ENCODE measurements at regions not wholly inside any gene's neighbourhood (a gene's known extent, or its start where the extent isn't known, plus 50 kb on each side); places are given as distances from the start of the nearest gene placed in this dataset.

DNA sequence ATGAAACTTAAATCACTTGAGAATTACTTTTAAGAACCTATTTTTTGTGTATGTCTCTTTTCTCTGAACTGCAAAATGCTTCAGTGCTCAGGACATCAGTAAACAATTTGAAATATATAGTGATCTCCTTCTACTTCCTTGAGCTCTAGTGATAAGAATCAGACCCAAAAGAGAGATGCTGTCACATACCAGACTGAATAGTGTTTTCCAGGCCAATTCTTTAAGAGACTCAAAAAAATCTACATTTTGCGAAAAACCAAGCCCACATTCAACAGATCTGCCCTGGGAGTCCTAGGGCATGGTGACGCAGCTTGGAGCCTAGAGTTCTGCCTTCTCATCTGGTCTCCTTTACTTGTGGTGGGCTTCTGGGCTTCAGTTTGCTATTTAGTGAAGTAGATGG is 72.1 kb upstream of the SLC13A1 start:
- TF ChIP-seq, protein P1, sequence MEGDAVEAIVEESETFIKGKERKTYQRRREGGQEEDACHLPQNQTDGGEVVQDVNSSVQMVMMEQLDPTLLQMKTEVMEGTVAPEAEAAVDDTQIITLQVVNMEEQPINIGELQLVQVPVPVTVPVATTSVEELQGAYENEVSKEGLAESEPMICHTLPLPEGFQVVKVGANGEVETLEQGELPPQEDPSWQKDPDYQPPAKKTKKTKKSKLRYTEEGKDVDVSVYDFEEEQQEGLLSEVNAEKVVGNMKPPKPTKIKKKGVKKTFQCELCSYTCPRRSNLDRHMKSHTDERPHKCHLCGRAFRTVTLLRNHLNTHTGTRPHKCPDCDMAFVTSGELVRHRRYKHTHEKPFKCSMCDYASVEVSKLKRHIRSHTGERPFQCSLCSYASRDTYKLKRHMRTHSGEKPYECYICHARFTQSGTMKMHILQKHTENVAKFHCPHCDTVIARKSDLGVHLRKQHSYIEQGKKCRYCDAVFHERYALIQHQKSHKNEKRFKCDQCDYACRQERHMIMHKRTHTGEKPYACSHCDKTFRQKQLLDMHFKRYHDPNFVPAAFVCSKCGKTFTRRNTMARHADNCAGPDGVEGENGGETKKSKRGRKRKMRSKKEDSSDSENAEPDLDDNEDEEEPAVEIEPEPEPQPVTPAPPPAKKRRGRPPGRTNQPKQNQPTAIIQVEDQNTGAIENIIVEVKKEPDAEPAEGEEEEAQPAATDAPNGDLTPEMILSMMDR (IDR thresholded peaks at IDR 0.05): no peak
- TF ChIP-seq POLR2A (IDR thresholded peaks at IDR 0.05): no peak
